ENCODE measurements at regions not wholly inside any gene's neighbourhood (a gene's known extent, or its start where the extent isn't known, plus 50 kb on each side); places are given as distances from the start of the nearest gene placed in this dataset.
A peak's percentile ranks its signal among the peaks of the same experiment; 100 is the strongest.
"Not testable (repeated sequence)": the region's sequence is repeated elsewhere in the genome, so short reads cannot be mapped to it uniquely, and the experiment has no call there.

GRCh38 chr3:106957029-106957428, 420.2 kb upstream of the CCDC54 start:
- DNase-seq = no peak

GRCh38 chr3:106962993-106963392, 414.2 kb upstream of the CCDC54 start:
- DNase-seq = no peak

- no peak for DNase-seq
Measured at GRCh38 chr3:106963442-106963841, 413.8 kb upstream of the CCDC54 start.

DNA sequence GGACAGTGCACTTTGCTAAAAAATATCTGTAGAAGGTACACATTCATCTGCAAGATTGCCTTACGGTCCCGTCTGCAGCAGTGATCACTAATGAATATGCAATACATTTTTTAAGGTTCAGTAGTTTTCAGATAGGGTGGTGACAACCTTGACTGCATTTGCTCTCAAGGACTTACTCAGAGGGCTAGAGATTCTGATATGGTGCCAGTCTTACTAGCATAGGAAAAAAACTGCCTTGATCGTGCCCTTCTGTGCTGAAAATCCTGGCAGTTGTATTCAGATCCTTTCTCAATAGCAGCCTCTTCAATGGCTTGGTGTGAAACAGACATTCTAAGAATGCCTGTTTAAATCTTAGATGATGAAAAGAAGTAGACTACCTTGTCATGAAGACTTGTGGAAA, 411.9 kb upstream of the CCDC54 start:
- no peak for DNase-seq

- DNase-seq = no peak
Measured at GRCh38 chr3:106969596-106969995, 407.6 kb upstream of the CCDC54 start.

DNA sequence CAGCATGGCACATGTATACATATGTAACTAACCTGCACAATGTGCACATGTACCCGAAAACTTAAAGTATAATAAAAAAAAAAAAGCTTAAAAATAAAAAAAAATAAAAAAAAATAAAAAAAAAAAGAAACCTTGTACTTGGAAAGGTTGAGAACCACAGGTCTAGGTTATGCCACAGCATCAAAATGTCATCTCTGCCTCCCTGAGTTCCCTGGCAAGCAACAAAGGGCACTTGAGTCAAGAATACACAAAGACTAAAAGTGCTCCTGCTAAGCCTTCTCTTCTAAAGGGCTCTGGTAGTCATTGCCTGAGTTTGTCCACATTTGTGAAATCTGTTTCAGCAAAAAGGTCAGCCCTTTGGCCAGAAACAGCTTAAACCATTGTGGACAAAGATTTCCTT, 395.8 kb upstream of the CCDC54 start:
- no peak for DNase-seq

DNA sequence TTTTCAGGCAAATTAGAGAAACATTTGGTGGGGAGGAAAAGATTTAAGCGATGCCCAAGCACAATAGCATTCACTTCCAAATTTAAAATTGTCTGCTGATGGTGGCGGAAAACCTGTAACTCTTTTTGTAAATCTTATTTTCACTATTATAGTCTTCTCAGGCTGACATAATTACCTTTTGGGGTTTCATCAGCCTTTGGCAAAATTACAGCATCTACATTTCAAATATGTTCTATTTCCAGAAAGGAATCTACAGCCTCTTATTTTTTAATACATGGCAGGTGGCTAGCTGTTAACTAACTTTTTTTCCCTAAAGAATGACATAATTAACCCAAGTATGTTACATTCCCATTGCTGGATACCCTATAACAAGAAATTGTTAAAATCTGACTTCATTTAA, 391.5 kb upstream of the CCDC54 start:
- no peak for DNase-seq

DNA sequence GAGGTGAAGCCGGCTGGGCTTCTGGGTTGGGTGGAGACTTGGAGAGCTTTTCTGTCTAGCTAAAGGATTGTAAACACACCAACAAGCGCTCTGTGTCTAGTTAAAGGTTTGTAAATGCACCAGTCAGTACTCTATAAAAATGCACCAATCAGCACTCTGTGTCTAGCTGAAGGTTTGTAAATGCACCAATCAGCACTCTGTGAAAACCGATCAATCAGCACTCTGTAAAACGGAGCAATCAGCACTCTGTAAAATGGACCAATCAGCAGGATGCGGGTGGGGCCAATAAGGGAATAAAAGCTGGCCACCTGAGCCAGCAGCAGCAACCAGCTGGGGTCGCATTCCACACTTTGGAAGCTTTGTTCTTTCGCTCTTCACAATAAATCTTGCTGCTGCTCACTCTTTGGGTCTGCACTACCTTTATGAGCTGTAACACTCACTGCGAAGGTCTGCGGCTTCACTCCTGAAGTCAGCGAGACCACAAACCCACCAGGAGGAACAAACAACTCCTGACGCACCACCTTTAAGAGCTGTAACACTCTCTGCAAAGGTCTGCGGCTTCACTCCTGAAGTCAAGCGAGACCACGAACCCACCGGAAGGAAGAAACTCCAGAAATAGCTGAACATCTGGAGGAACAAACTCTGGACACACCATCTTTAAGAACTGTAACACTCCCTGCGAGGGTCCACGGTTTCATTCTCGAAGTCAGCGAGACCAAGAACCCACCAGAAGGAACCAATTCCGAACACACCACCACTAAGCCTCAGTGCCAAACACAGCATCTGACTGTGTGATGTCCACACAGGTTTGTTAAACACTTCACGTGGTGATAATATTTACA, 378.2 kb upstream of the CCDC54 start:
- peak; percentile 13 for DNase-seq

DNA sequence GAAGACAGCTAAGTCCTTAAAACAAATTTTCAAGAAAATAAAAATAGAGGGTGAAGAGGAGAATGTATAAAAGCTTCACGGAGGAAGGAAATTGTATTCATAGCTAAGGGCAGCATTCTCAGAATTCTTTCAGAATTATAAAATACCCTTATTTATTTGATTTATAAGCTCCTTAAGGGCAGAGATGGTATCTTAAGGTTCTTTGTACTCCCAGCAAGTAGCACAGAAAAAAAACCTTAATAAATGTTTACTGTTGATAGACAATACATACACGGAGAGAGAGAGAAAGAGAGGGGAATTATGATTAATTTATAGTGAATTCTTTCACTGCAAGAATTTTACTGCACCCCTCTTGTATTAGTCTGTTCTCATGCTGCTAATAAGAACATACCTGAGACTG, 375.6 kb upstream of the CCDC54 start:
- no peak for DNase-seq

GRCh38 chr3:107005352-107005751, 371.9 kb upstream of the CCDC54 start:
- not testable (repeated sequence) for DNase-seq

- no peak for DNase-seq
Measured at GRCh38 chr3:107008213-107008612, 369.0 kb upstream of the CCDC54 start.

DNA sequence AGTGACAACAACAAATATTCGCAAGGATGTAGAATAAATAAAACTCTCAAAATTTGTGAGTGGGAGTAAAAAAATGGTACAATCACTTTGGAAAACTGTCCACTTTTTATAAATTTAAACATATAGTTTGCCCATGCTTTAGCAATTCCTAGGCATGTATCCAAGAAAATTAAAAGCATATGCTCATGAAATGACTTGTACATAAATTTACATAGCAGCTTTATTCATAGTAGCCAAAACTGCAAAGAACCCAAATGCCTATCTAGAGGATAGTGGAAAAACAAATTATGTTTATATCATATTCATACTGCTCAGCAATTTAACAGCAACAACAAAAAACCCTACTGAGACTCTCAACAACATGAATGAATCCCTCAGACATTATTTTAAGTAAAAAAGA, 363.6 kb upstream of the CCDC54 start:
- no peak for DNase-seq

DNA sequence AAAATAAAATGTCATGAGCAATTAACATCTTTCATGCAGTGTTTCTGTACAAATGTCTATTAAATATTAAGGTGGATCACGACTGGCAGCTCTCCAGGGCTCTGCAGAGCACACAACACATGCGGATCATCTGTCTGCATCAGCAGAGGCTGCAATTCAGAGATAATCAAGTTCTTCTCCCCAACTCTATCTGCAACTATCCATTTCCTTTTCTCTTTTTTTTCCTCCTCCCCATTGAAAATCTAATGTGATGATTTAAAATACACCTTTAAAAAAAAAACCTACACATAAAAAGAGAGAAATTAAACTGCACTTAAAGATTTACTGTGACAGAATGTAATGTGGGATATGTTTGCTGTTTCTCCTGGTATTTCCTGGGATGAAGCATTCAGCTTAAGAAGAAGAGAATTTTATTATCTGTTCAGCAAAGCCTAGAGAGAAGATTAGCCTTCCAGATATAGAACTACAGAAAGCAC, 352.6 kb upstream of the CCDC54 start:
- peak; percentile 49 for DNase-seq

DNA sequence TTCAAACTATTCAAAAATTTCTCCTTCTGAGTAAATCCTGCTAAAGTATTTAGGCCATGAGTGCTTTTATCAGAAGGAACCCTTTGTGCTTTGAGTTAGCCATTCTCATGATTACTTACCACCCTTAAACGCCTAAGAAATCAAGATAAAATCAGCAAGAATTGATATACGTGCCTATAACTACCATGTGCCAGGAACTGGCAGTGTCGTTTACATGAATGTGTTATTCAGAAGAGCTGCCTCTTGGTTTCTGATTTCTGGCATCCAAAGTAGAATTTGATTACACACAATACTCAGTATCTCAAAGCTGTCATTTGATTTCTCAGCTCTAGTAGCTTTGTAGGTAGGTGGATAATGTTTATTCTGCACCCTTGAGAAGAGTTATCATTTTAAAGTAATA, 351.3 kb upstream of the CCDC54 start:
- no peak for DNase-seq

DNA sequence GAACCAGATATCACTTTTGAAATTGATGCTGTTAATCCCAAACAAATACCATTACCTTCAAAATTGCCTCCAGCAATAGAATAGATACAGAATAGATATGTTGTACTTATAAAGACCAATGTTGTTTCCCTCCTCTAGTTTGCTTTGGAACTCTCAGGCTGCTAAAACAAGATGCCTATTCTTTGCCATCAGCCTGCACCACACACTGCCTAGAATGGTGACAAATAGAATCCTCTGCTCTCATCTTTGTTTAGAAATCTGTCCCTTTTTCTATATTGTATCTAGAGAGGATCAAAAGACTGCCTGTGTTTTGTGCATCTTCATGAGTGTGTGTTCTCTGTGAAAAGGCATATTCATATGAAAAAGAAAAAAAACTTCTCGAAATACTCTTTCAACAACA, 349.2 kb upstream of the CCDC54 start:
- DNase-seq = no peak

DNA sequence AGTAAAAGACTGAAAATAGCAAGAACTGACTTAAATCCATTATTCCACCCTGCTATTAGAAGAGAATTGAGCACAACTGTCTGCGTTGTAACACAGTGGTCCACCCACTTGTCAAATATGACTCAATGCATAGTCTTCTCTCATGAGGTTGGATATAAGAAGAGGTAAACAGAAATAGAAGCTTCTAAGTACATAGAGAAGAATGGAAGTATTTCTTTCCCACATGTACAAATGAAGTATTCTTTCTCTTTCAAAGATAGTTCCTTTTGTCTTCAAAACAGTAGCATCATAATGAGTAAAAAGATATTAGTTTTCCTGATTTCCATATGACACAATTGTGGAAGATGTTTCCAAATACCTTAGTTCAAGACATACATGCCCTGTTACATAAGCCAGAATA, 348.6 kb upstream of the CCDC54 start:
- no peak for DNase-seq

DNA sequence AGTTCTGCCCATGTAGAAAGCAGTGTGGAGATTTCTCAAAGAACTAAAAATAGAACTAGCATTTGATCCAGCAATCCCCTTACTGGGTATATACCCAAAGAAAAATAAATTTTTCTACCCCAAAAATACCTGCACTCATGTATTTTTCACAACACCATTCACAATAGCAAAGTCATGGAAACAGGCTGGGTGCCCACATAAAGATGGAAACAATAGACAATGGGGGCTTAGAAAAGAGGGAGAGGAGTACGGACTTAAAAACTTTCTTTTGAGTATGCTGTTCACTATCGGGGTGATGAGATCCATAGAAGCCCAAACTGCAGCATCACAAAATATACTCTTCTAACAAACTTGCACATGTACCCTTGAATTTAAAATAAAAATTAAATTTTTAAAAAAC, 345.1 kb upstream of the CCDC54 start:
- no peak for DNase-seq

GRCh38 chr3:107034142-107034541, 343.1 kb upstream of the CCDC54 start:
- DNase-seq = no peak

- DNase-seq = no peak
Measured at GRCh38 chr3:107035176-107035575, 342.1 kb upstream of the CCDC54 start.

GRCh38 chr3:107044677-107045076, 332.6 kb upstream of the CCDC54 start:
- no peak for DNase-seq

DNA sequence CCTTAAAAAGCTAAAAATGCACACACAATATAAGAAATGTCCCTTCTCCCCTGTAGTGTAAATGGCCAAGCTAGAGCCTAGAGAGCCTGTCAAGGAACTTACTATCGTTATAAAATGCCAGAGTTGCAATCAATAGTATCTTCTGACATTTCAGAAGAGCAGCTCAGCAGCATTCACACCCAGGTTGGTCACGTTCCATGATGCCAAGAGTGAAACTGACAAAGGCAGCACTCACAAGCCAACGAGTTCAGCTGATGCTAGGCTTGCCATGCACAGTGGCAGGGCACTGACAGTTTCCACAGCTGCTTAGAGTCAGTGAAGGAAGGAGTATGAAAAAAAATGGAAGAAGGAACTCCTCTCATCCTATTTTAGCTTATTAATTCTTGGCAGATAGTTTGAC, 331.4 kb upstream of the CCDC54 start:
- no peak for DNase-seq

DNA sequence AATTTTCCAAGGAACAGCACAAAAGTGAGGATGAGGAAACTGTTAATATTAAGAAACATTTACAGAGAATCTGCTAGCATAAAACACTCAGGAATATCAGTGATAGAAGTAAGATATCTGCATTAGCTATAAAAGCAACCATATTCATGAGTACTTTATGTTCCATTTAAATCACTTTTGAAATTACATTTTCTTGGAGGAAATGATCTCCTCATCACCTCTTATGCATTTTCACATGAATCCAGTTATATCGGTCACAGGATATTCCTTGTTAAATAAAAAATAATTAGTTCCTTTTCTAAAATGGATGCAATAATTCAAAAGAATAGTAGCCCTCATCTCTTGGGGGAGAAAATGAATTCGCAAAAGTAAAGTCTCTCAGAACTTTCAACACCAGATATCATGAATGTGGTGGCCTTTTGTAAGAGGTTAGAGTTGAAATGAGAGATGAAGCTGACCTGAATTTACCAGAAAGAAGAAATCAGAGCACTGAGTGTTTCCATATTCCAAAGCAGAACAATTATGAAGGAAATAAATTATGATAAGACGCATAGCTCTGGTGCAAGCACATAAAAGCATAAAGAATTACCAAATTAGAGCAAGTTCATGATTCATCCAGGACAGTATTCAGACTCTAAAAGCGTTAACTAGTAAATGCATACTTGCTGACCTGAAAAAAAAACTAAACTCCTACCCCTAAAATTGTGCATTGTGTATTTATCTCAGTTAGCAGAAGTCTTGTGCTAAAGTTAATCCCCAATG, 321.9 kb upstream of the CCDC54 start:
- no peak for DNase-seq

- no peak for DNase-seq
Measured at GRCh38 chr3:107061466-107061865, 315.8 kb upstream of the CCDC54 start.

DNA sequence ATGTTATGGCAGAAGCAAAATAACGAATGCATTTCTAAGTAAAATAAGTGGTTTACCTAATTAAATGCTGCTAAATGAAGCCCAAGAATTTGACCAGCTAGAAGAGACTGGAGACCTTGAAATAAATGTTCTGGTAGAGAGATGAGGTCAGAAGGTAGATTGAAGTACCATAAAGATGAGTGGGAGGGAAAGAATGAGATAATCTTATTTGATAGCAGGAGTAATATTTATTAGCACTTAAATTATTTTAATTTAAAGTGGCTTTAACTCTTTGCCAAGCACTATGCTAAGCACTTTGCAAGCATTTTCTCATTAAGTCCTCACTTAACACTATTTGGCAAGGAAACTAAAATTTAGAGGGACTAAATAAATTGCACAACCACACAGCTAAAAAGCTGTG, 314.9 kb upstream of the CCDC54 start:
- DNase-seq = no peak

All from hematopoietic multipotent progenitor cell treated with erythropoietin and hydrocortisone succinate and interleukin-3 and kit ligand, for 4 days (in vitro differentiated cells).